ENCODE measurements at regions not wholly inside any gene's neighbourhood (a gene's known extent, or its start where the extent isn't known, plus 50 kb on each side); places are given as distances from the start of the nearest gene placed in this dataset.

DNA sequence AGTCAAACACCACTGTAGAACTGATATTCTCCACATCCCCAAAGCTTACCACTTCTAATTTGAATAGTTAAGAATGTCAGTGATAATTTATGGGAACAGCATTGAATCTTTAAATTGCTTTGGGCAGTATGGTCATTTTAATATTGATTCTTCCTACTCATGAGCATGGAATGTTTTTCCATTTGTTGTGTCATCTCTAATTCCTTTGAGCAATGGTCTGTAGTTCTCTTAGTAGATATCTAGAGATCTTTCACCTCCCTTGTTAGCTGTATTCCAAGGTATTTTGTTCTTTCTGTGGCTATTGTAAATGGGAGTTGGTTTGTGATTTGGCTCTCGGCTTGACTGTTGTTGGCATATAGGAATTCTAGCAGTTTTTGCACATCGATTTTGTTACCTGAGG lies 1341.8 kb upstream of the CDH9 start:
- no peaks in the 10 kb centered on the region for H3K4me1 ChIP-seq
- intact Hi-C loops (cut with DNase I; ENCODE audit: low total_unique reads), result no loop called here

DNA sequence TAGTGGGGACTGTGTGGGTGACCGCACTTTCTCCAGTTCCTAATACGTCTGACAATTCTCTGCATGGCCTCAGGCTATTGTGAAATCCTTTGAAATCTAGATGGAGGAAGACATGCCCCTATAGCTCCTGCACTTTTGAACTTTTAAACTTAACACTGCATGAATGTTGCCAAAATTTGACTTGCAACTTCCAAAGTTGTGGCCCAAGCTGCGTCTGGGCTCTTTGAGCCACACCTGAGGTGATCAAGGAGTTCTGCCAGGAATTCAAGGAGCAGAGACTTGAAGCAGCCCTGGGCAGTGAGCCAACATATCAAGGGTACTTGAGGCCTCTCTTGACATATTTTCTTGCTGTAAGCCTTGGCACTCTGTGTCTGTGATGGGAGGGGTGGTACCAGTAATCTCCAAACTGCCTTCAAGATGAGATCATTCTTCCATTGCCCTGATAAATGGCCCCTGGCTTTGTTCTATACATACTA lies 1336.1 kb upstream of the CDH9 start:
- H3K9me3 ChIP-seq, result no peaks in the 10 kb centered on the region
- 74 to 85% methylated on average over 3 of the region's 3 CpGs for WGBS, 2 donors
- no peaks in the 10 kb centered on the region for H3K36me3 ChIP-seq (ENCODE audit: low read depth, missing control alignments)
- no peak for DNase-seq
- H3K27me3 ChIP-seq, result no peaks in the 10 kb centered on the region
- H3K4me3 ChIP-seq, result no peak overlapping the region
- TF ChIP-seq, protein P1, sequence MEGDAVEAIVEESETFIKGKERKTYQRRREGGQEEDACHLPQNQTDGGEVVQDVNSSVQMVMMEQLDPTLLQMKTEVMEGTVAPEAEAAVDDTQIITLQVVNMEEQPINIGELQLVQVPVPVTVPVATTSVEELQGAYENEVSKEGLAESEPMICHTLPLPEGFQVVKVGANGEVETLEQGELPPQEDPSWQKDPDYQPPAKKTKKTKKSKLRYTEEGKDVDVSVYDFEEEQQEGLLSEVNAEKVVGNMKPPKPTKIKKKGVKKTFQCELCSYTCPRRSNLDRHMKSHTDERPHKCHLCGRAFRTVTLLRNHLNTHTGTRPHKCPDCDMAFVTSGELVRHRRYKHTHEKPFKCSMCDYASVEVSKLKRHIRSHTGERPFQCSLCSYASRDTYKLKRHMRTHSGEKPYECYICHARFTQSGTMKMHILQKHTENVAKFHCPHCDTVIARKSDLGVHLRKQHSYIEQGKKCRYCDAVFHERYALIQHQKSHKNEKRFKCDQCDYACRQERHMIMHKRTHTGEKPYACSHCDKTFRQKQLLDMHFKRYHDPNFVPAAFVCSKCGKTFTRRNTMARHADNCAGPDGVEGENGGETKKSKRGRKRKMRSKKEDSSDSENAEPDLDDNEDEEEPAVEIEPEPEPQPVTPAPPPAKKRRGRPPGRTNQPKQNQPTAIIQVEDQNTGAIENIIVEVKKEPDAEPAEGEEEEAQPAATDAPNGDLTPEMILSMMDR (IDR thresholded peaks at IDR 0.05), result no peak
- no peak for TF ChIP-seq POLR2A (IDR thresholded peaks at IDR 0.05)
- H3K4me1 ChIP-seq, result no peaks in the 10 kb centered on the region
- H3K27ac ChIP-seq, result no peak overlapping the region
- intact Hi-C loops (cut with DNase I; ENCODE audit: low total_unique reads), result no loop called here

More for the DNA sequence above, 1341.8 kb upstream of the CDH9 start:
- Histone ChIP-seq H3K27me3 (no peaks in the 10 kb centered on the region), H3K27ac (no peak overlapping the region), H3K4me3 (no peak overlapping the region), H3K36me3 (ENCODE audit: low read depth, missing control alignments) (no peaks in the 10 kb centered on the region), H3K9me3 (no peaks in the 10 kb centered on the region)
- WGBS, 2 donors, result 93 to 94% methylated on average over 2 of the region's 2 CpGs
- TF ChIP-seq POLR2A (IDR thresholded peaks at IDR 0.05), result no peak
- TF ChIP-seq, protein P1 (IDR thresholded peaks at IDR 0.05), result no peak
- DNase-seq, result no peak

- TF ChIP-seq POLR2A (IDR thresholded peaks at IDR 0.05), result no peak
- TF ChIP-seq, protein P1 (IDR thresholded peaks at IDR 0.05), result no peak
- Histone ChIP-seq H3K4me1 (no peaks in the 10 kb centered on the region), H3K36me3 (ENCODE audit: low read depth, missing control alignments) (no peaks in the 10 kb centered on the region), H3K27ac (no peak overlapping the region), H3K4me3 (no peak overlapping the region), H3K9me3 (no peaks in the 10 kb centered on the region), H3K27me3 (no peaks in the 10 kb centered on the region)
- DNase-seq, result no peak
- 75 to 94% methylated on average over 3 of the region's 3 CpGs for WGBS, 2 donors
- intact Hi-C loops (cut with DNase I; ENCODE audit: low total_unique reads), result no loop called here
Measured at GRCh38 chr5:28370896-28371295, 1332.5 kb upstream of the CDH9 start.

DNA sequence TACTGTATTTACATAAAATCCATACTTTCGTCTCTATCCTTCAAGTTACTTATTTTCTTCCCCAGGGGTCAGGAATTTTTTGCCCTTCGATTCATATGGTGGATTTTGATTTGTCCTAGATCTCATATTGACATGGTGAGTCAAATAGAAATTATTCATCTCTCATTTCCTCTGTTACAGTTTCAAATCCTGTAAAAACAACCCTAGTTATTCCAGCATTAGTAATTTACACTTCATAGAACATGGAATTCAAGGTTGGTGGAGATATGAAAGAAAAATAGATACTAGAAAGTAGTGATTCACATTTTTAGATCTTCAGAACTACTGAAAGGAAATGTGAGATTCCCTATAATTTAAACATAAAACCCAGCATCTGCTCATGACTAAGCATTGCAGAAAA lies 1331.0 kb upstream of the CDH9 start:
- WGBS, 2 donors, result 78 to 90% methylated on average over 2 of the region's 2 CpGs
- Histone ChIP-seq H3K27me3 (no peaks in the 10 kb centered on the region), H3K4me1 (no peaks in the 10 kb centered on the region), H3K27ac (no peak overlapping the region), H3K9me3 (no peaks in the 10 kb centered on the region), H3K36me3 (ENCODE audit: low read depth, missing control alignments) (no peaks in the 10 kb centered on the region), H3K4me3 (no peak overlapping the region)
- no peak for DNase-seq
- TF ChIP-seq, protein P1 (IDR thresholded peaks at IDR 0.05), result no peak
- no peak for TF ChIP-seq POLR2A (IDR thresholded peaks at IDR 0.05)
- intact Hi-C loops (cut with DNase I; ENCODE audit: low total_unique reads), result no loop called here

- Histone ChIP-seq H3K36me3 (ENCODE audit: low read depth, missing control alignments) (no peaks in the 10 kb centered on the region), H3K9me3 (no peaks in the 10 kb centered on the region), H3K27ac (no peak overlapping the region), H3K27me3 (no peaks in the 10 kb centered on the region), H3K4me3 (no peak overlapping the region), H3K4me1 (no peaks in the 10 kb centered on the region)
- WGBS, 2 donors, result 38 to 41% methylated on average over 2 of the region's 2 CpGs
- intact Hi-C loops (cut with DNase I; ENCODE audit: low total_unique reads), result no loop called here
- no peak for DNase-seq
- TF ChIP-seq, protein P1 (IDR thresholded peaks at IDR 0.05), result no peak
- no peak for TF ChIP-seq POLR2A (IDR thresholded peaks at IDR 0.05)
Measured at GRCh38 chr5:28355831-28356230, 1317.4 kb upstream of the CDH9 start.

All from testis (tissue), 2 donors.